GDM1 (cell line): ENCODE measurements at regions not wholly inside any gene's neighbourhood (a gene's known extent, or its start where the extent isn't known, plus 50 kb on each side); places are given as distances from the start of the nearest gene placed in this dataset.
"Not testable (repeated sequence)": the region's sequence is repeated elsewhere in the genome, so short reads cannot be mapped to it uniquely, and the experiment has no call there.

Experiments
- DNase-seq: peaks from one replicate; lab custom pipeline; 2025; lab: John Stamatoyannopoulos, UW

DNA sequence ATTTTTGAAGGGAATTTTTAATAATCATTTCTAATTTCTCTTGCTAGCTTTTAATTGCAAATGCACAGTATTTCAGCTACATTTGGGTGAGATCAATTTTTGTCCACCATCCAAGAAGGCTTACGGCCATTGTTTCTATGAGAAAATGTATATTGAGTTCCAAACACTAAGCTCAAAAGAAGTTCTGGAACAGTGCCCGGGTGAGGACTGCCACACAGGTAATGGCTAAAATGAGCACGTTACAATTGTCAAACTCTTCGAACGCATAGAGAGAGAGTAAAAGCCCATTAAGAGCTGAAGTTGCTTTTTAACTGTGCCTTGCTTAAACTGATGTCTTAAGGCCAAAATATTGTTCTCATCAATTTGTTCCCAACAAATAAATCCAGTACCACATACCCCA lies 755.0 kb downstream of the DIAPH3 start:
- DNase-seq, result no peak

GRCh38 chr13:59409211-59409610 lies 754.5 kb downstream of the DIAPH3 start:
- no peak for DNase-seq

DNA sequence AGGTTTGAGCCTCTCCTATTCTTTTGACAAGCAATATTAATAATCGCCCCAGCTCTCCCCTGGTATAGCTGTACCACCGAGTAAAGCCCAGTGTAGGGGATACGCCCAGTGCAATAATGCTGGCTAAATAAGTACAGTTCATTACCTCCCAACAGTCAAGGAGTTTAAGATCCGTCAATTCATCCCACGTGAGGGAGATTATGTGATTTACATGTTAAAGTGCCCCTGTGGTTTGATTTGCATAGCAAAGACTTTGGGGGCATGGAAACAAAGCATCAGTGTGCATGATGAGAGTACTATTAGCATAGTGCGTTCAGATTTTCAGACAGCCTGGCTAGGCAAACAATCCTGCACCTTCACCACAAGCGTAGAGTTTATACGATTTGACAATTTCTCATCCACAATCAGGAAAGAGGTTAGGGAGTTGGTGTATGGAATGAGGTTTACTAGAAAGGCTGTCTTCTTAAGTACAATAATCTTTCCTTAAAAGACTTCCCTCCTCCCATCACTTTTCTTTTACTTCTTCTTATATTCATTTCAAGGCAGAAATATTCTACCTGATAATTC lies 754.0 kb downstream of the DIAPH3 start:
- DNase-seq, result no peak

DNA sequence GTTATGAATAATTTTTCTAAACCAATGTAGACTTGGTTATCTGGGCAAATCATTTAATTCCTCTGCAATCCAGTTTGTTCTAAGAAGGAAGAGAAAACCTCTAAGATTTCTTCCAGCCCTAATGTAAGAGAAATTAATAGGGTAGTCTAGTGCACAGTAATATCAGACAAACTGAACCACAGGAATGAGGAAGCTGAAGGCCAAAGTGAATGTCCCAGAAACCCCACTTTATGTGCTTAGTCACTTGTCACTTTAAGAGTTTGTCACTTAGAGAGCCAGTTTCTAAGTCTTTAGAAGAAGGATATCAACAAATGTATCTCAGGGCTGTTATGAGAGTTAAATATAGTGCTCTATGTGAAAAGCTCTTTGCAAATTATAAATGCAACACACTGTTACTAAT lies 750.6 kb downstream of the DIAPH3 start:
- DNase-seq, result peak; percentile 62

DNA sequence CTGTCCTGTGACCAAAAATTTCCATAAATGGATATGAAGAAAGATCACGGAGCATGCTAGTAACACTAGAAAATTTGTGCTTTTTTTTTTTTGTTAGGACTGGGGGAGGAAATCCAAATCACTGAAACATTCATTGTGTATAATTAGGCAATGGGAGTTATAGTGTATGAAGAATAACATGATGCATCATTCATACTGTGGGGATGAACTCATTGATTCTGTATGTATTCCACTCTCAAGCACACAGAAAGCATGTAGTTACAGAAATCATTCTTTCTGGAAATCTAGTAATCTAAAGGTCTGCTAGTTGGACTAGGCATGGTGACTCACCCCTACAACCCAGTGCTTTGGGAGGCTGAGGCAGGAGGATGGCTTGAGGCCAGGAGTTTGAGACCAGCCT lies 749.7 kb downstream of the DIAPH3 start:
- DNase-seq, result no peak

DNA sequence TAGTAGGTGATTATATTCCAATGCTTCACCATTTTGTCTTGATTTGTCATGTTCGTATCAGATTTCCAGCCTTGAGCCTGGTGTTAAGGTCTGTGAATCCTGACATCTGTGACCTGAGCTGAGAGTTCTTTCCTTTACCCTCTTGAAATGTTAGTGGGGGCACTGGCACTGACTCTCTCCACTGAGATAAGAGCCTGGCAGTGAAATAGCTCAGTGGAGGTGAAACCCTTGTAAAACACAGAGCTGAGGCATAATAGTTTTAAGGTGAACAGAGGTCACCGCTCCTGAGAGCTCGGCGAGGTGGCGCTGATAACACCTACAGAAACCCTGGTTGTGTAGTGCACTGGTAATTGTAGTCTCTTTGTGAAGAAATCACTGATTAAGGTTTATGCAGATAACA lies 748.2 kb downstream of the DIAPH3 start:
- DNase-seq, result no peak

- DNase-seq, result no peak
Observed at GRCh38 chr13:59416561-59416960, 747.2 kb downstream of the DIAPH3 start.

- DNase-seq, result no peak
Observed at GRCh38 chr13:59422646-59423045, 741.1 kb downstream of the DIAPH3 start.

DNA sequence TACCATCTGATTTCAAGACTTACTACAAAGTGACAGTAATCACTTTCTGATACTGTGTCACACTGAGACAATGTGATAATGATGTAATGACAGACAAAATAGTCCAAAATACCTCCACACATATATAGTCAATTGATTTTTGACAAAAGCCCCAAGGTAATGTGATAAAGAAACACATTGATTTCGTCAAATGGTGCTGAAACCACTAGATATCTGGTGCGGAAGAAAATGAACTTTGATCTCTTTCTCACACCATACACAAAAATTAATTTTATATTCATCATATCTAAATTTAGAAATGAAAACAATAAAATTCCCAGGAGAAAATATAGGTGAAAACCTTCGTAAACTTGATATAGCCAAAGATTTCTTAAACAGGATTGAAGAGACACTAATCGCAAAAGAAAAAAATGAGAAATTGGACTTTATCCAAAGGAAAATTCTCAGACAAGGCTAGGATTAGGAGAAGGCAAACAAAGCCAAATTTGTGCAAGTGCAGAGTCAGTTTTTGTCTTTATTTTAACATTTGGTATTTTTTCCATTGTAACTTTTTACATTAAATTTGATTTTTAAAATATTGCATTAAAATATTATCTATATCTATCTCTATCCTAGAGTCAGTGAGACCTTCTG lies 739.9 kb downstream of the DIAPH3 start:
- no peak for DNase-seq

- no peak for DNase-seq
Observed at GRCh38 chr13:59424661-59425060, 739.1 kb downstream of the DIAPH3 start.

DNA sequence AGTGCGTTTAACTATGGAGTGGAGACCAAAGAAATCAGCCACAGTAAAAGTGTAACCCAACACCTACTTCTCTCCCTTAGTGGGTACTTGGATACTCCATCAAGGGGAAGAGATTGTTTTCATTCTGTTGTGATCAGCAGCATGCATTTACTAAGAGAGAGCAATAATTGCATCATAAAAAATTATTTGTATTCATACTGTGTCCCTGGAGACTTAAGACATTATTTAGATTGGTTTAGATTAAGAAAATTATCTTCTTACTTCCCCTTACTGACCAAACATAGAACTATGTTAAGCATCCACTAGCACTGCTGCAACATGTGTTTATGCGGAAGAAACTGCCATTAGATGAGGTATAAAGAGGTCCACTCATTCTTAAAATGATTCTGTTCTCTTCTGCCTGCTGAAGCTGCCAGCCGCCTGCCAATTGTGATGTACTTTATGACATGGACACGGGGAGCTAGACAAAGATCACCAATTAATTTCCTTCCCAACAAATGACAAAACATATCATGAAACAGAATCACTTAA lies 738.5 kb downstream of the DIAPH3 start:
- no peak for DNase-seq

DNA sequence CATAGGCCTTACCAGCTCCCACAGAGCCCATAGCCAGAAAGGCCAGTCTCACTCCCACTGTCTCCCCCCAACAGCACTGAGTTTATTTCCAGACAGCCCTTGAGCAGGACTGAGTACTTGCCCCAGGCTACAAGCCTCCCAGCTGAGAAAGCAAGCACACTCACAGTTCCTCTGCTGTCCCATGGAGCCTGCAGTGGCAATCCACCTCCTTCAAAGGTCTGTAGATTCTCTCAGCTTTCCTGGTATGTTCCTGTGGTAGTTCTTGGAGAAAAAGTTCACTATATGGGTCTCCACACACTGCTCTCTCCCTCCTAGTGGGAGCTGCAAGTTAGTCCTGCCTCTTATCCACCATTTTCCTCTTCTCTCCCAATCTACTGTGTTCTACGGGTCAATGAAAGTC lies 728.7 kb downstream of the DIAPH3 start:
- no peak for DNase-seq

DNA sequence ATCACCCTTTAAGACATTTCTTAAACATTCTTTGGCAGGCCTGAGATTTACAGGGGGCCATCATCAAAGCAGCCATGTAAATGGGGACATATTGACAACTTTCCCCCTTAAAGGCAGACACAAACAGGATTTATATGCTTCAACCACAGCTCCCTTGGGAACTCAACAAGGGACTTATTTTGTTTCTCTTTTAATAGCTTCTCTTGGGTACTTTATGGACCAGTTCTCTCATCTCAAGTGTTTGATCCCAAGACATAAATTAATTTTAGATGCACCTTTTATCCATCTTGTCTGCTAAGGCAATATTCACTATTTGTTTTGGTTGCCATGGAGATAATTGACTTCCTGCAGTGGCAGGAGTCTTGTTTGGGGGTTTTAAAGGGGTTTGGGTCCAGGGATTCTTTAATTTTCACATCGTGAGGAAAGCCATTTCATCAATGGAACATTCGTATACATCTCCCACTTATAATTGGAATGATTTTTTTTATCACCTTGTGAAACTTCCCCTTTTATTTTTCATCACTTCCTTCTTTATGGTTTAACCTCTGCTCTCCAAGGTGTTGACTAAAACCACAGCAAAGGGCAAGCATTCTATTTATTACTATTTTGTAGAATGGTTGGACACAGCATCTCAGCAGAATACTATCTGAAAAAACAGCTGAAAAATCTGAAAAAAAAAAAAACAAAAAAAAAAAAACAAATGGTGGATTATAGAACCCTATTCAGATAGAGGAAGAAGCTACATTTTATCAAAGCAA lies 726.0 kb downstream of the DIAPH3 start:
- DNase-seq, result no peak

DNA sequence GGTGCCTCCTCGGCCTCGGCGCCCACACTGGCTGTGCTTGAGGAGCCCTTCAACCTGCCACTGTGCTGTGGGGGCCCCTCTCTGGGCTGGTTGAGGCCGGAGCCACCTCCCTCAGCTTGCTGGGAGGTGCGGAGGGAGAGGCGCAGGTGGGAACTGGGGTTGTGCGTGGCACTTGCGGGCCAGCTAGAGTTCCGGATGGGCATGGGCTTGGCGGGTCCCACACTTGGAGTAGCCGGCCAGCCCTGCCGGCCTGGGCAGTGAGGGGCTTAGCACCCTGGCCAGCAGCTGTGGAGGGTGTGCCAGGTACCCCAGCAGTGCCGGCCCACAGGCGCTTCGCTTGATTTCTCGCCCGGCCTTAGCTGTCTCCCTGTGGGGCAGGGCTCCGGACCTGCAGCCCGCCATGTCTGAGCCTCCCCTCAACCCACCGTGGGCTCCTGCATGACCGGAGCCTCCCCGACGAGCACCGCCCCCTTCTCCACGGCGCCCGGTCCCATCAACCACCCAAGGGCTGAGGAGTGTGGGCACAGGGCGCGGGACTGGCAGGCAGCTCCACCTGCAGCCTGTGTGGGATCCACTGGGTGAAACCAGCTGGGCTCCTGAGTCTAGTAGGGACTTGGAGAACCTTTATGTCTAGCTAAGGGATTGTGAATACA lies 723.8 kb downstream of the DIAPH3 start:
- DNase-seq, result no peak

- DNase-seq, result not testable (repeated sequence)
Observed at GRCh38 chr13:59441068-59441467, 722.7 kb downstream of the DIAPH3 start.

DNA sequence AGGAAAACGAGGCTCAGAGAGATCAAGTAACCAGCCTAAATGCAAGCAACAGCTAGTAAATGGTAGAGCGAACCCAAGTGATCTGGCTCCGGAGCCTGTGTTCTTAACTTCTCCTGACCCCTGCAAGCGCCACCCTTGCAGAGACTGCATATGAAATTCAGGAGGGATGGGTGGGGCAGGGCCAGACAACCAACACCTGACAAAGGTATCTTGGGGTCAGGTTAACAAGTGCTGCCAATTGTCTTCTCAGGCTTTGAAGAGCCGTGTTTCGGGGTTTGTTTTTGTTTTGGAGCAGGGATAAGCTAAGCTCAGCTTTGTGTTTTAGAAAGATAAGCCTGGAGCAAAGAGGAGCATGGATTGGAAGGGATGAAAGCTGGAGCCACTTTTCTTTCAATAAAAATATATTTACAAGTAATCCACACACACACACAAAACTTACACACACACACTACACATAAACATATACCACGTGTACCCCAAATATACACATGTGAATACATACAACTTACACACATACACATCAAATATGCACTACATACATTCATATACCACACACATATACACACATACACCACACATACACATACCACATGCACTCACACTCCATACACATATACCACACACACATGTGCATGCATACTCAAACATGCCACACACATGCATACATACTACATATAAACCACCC lies 722.0 kb downstream of the DIAPH3 start:
- no peak for DNase-seq

- no peak for DNase-seq
Observed at GRCh38 chr13:59442461-59442860, 721.3 kb downstream of the DIAPH3 start.

DNA sequence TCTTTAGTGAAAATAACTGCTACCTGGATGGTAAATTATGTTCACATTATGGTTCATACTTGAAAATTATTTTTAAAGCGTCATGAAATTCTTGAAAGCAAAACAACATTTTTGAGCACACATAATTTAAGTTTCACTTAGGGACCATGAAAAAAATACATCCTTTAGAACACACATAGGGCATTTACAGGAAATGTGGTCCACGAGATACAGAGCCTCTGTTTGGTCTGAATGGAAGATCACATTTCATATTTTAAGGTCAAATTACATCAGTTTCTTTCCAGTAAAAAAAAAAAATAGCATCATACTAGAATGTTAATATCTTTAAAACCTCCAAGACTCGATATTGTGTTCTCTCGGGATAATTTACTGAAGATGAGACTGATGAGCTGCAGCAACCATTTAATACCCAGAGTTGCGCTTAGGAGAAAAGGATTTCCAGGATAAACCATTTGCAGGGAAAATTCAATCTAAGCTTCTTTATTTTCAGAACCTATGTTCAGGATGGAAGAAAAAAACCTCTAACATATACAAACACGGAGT lies 720.7 kb downstream of the DIAPH3 start:
- no peak for DNase-seq

DNA sequence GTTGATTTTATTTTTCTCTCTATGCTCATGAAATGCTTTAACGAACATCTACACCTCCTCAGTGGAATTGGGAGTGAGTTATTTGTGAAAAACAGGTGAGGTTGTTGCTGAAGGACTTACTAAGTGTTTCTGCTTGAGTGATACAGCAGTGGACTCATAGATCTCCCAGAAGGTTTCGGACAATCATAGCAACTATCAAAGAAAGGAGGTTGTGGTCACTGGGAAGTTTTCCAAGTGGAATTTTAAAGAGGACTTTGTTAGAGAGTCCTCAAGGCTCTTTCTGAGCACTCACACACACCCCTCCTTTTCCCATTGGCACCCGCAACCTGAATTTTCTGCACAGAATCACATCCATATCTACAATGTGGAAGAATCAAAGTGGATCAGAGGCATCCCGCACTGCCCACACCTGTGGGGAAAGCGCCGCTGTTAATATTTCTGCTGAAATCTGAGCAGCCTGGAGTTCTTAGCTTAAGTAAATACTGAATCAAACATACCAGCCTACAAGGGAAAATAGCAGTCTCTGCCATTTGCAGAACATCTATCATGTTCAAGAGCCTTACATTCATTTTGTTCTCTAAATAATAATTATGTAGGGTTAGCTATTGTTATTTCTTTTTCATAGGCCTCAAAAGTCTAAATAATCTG lies 719.4 kb downstream of the DIAPH3 start:
- DNase-seq, result no peak

DNA sequence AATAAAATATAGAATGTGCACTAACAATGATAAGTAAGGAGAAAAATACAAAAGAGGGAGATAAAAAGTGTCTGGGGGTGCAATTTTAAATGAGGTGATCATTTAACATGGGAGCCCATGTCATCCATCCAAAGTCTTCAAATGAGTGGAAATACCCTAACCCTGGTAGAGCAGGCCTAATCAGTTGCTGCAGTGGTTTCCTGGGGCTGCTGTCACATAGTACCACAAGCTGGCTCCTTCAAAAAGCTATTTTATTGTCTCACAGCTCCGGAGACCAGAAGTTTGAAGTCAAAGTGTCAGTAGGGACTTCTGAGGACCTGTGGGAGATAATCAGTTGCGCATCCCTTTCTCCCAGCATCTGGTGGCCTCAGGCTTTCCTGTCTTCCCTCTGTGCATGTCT lies 717.9 kb downstream of the DIAPH3 start:
- DNase-seq, result no peak

- no peak for DNase-seq
Observed at GRCh38 chr13:59446391-59446790, 717.3 kb downstream of the DIAPH3 start.
